ENCODE measurements at regions not wholly inside any gene's neighbourhood (a gene's known extent, or its start where the extent isn't known, plus 50 kb on each side); places are given as distances from the start of the nearest gene placed in this dataset.

- peak in 3 of 8 experiments; percentile 90 to 97 (median 96) for ATAC-seq (replicated peaks in 6 of 8)
- no peak overlapping the region for H3K4me3 ChIP-seq
- peaks cover 19 to 25% of the 10 kb centered on the region in 2 donors for H3K4me1 ChIP-seq (replicated peaks in 1 of 2)
- in situ Hi-C loops (cut with MboI; ENCODE audit: low pct_unique_long_range_greater_than_20kb in 2 of 9, low sequenced_read_pairs in 9 of 9, unreplicated experiment in 9 of 9), result no loop called here
- no peak overlapping the region for H3K27ac ChIP-seq
- 0 to 100% (median 80%) methylated on average over 1 to 2 of the region's 2 CpGs; no CpG with 5 or more reads in 6 of the 10 experiments for WGBS, 10 experiments
These were observed 141.0 kb downstream of the PTPN11 start for GRCh38 chr12:112559784-112560183.

- ATAC-seq (replicated peaks in 6 of 8), result no peak
- 4 to 100% (median 68%) methylated on average over 1 to 8 of the region's 11 CpGs; no CpG with 5 or more reads in 2 of the 10 experiments for WGBS, 10 experiments
- in situ Hi-C loops (cut with MboI; ENCODE audit: low pct_unique_long_range_greater_than_20kb in 2 of 9, low sequenced_read_pairs in 9 of 9, unreplicated experiment in 9 of 9), result no loop called here
These were observed 145.5 kb downstream of the PTPN11 start for GRCh38 chr12:112564160-112564784.

GRCh38 chr12:112568641-112569040 lies 149.9 kb downstream of the PTPN11 start:
- no peak for ATAC-seq (replicated peaks in 6 of 8)
- in situ Hi-C loops (cut with MboI; ENCODE audit: low pct_unique_long_range_greater_than_20kb in 2 of 9, low sequenced_read_pairs in 9 of 9, unreplicated experiment in 9 of 9), result no loop called here
- WGBS, 10 experiments, result 35 to 87% (median 68%) methylated on average over 2 of the region's 2 CpGs; no CpG with 5 or more reads in 2 of the 10 experiments
- Histone ChIP-seq H3K4me1 (replicated peaks in 1 of 2) (no peaks in the 10 kb centered on the region), H3K4me3 (no peak overlapping the region), H3K27ac (no peak overlapping the region)

More at GRCh38 chr12:112564160-112564784, 145.5 kb downstream of the PTPN11 start:
- H3K4me1 ChIP-seq (replicated peaks in 1 of 2), result peaks cover 1 to 3% of the 10 kb centered on the region in 2 donors
- no peak overlapping the region for H3K27ac ChIP-seq
- no peak overlapping the region for H3K4me3 ChIP-seq

- in situ Hi-C loops (cut with MboI; ENCODE audit: low pct_unique_long_range_greater_than_20kb in 2 of 9, low sequenced_read_pairs in 9 of 9, unreplicated experiment in 9 of 9), result no loop called here
- WGBS, 10 experiments, result 0 to 83% (median 47%) methylated on average over 2 to 7 of the region's 7 CpGs; no CpG with 5 or more reads in 4 of the 10 experiments
- ATAC-seq (replicated peaks in 6 of 8), result no peak
- Histone ChIP-seq H3K4me1 (replicated peaks in 1 of 2) (peaks cover under 1 to 2% of the 10 kb centered on the region in 2 donors), H3K27ac (no peak overlapping the region), H3K4me3 (no peak overlapping the region)
These were observed 151.3 kb downstream of the PTPN11 start for GRCh38 chr12:112570096-112570495.

- in situ Hi-C loops (cut with MboI; ENCODE audit: low pct_unique_long_range_greater_than_20kb in 2 of 9, low sequenced_read_pairs in 9 of 9, unreplicated experiment in 9 of 9), result no loop called here
- H3K4me1 ChIP-seq (replicated peaks in 1 of 2), result peaks cover 6 to 15% of the 10 kb centered on the region in 2 donors
- H3K27ac ChIP-seq, result no peak overlapping the region
- 20 to 100% (median 59%) methylated on average over 1 to 2 of the region's 2 CpGs; no CpG with 5 or more reads in 2 of the 10 experiments for WGBS, 10 experiments
- ATAC-seq (replicated peaks in 6 of 8), result no peak
- no peak overlapping the region for H3K4me3 ChIP-seq
These were observed 154.4 kb downstream of the PTPN11 start for GRCh38 chr12:112573141-112573540.

- ATAC-seq (replicated peaks in 6 of 8), result no peak
- no peak overlapping the region for H3K27ac ChIP-seq
- no peak overlapping the region for H3K4me3 ChIP-seq
- WGBS, 10 experiments, result no CpG with 5 or more reads among the region's 42 CpGs
- H3K4me1 ChIP-seq (replicated peaks in 1 of 2), result peaks cover 6 to 16% of the 10 kb centered on the region in 2 donors
- in situ Hi-C loops (cut with MboI; ENCODE audit: low pct_unique_long_range_greater_than_20kb in 2 of 9, low sequenced_read_pairs in 9 of 9, unreplicated experiment in 9 of 9), result no loop called here
These were observed 156.3 kb downstream of the PTPN11 start for GRCh38 chr12:112574896-112575558.

- ATAC-seq (replicated peaks in 6 of 8), result no peak
- Histone ChIP-seq H3K27ac (no peak overlapping the region), H3K4me3 (no peak overlapping the region), H3K4me1 (replicated peaks in 1 of 2) (peaks cover 6 to 16% of the 10 kb centered on the region in 2 donors)
- WGBS, 10 experiments, result 0 to 92% (median 25%) methylated on average over 2 to 7 of the region's 22 CpGs; no CpG with 5 or more reads in 5 of the 10 experiments
- in situ Hi-C loops (cut with MboI; ENCODE audit: low pct_unique_long_range_greater_than_20kb in 2 of 9, low sequenced_read_pairs in 9 of 9, unreplicated experiment in 9 of 9), result no loop called here
These were observed 156.9 kb downstream of the PTPN11 start for GRCh38 chr12:112575559-112576067.

GRCh38 chr12:112577473-112578329 lies 159.0 kb downstream of the PTPN11 start:
- peak in 3 of 8 experiments; percentile 40 to 65 (median 41) for ATAC-seq (replicated peaks in 6 of 8)
- Histone ChIP-seq H3K4me3 (no peak overlapping the region), H3K27ac (no peak overlapping the region), H3K4me1 (replicated peaks in 1 of 2) (peaks cover 6 to 16% of the 10 kb centered on the region in 2 donors)
- in situ Hi-C loops (cut with MboI; ENCODE audit: low pct_unique_long_range_greater_than_20kb in 2 of 9, low sequenced_read_pairs in 9 of 9, unreplicated experiment in 9 of 9), result no loop called here
- WGBS, 10 experiments, result 0 to 31% (median 21%) methylated on average over 2 to 4 of the region's 4 CpGs; no CpG with 5 or more reads in 1 of the 10 experiments

GRCh38 chr12:112584266-112584722 lies 165.5 kb downstream of the PTPN11 start:
- ATAC-seq (replicated peaks in 6 of 8), result peak in 2 of 8 experiments; percentile 39 to 59
- WGBS, 10 experiments, result 10 to 89% (median 84%) methylated on average over 2 to 4 of the region's 7 CpGs; no CpG with 5 or more reads in 5 of the 10 experiments
- in situ Hi-C loops (cut with MboI; ENCODE audit: low pct_unique_long_range_greater_than_20kb in 2 of 9, low sequenced_read_pairs in 9 of 9, unreplicated experiment in 9 of 9), result no loop called here
- Histone ChIP-seq H3K27ac (no peak overlapping the region), H3K4me1 (replicated peaks in 1 of 2) (no peaks in the 10 kb centered on the region), H3K4me3 (no peak overlapping the region)

GRCh38 chr12:112586148-112586783 lies 167.5 kb downstream of the PTPN11 start:
- Histone ChIP-seq H3K4me3 (no peak overlapping the region), H3K27ac (no peak overlapping the region), H3K4me1 (replicated peaks in 1 of 2) (no peaks in the 10 kb centered on the region)
- ATAC-seq (replicated peaks in 6 of 8), result no peak
- in situ Hi-C loops (cut with MboI; ENCODE audit: low pct_unique_long_range_greater_than_20kb in 2 of 9, low sequenced_read_pairs in 9 of 9, unreplicated experiment in 9 of 9), result no loop called here
- 0 to 100% (median 62%) methylated on average over 1 to 4 of the region's 5 CpGs for WGBS, 10 experiments

- no peak for ATAC-seq (replicated peaks in 6 of 8)
- WGBS, 10 experiments, result 0 to 100% (median 60%) methylated on average over 1 of the region's 1 CpG; no CpG with 5 or more reads in 3 of the 10 experiments
- H3K4me1 ChIP-seq (replicated peaks in 1 of 2), result no peaks in the 10 kb centered on the region
- H3K27ac ChIP-seq, result no peak overlapping the region
- H3K4me3 ChIP-seq, result no peak overlapping the region
- in situ Hi-C loops (cut with MboI; ENCODE audit: low pct_unique_long_range_greater_than_20kb in 2 of 9, low sequenced_read_pairs in 9 of 9, unreplicated experiment in 9 of 9), result no loop called here
These were observed 170.5 kb downstream of the PTPN11 start for GRCh38 chr12:112589275-112589674.

GRCh38 chr12:112590281-112590680 lies 171.5 kb downstream of the PTPN11 start:
- ATAC-seq (replicated peaks in 6 of 8), result no peak
- no peak overlapping the region for H3K27ac ChIP-seq
- WGBS, 10 experiments, result 0 to 33% (median 17%) methylated on average over 1 to 3 of the region's 3 CpGs; no CpG with 5 or more reads in 3 of the 10 experiments

More at GRCh38 chr12:112590281-112590680, 171.5 kb downstream of the PTPN11 start:
- in situ Hi-C loops (cut with MboI; ENCODE audit: low pct_unique_long_range_greater_than_20kb in 2 of 9, low sequenced_read_pairs in 9 of 9, unreplicated experiment in 9 of 9), result no loop called here
- no peaks in the 10 kb centered on the region for H3K4me1 ChIP-seq (replicated peaks in 1 of 2)
- no peak overlapping the region for H3K4me3 ChIP-seq
